Stimulated activated naive CD4-positive, alpha-beta T cell (primary cell): ENCODE measurements at regions not wholly inside any gene's neighbourhood (a gene's known extent, or its start where the extent isn't known, plus 50 kb on each side); places are given as distances from the start of the nearest gene placed in this dataset.
"Not testable (repeated sequence)": the region's sequence is repeated elsewhere in the genome, so short reads cannot be mapped to it uniquely, and the experiment has no call there.

Experiments
- DNase-seq, 6 experiments: peaks; one replicate each; lab custom pipeline; 2025; lab: John Stamatoyannopoulos, UW

GRCh38 chr6:56839533-56840183 is 115.2 kb upstream of the BEND6 start:
- DNase-seq: no peak

GRCh38 chr6:56838965-56839364 is 115.9 kb upstream of the BEND6 start:
- DNase-seq: no peak

GRCh38 chr6:56838016-56838555 is 116.8 kb upstream of the BEND6 start:
- no peak for DNase-seq

- no peak for DNase-seq
These were observed 117.5 kb upstream of the BEND6 start for GRCh38 chr6:56837322-56837894.

- DNase-seq: no peak
These were observed 119.3 kb upstream of the BEND6 start for GRCh38 chr6:56835612-56836011.

- no peak for DNase-seq
These were observed 121.0 kb upstream of the BEND6 start for GRCh38 chr6:56833873-56834272.

GRCh38 chr6:56833127-56833791 is 121.6 kb upstream of the BEND6 start:
- no peak for DNase-seq

- no peak for DNase-seq
These were observed 122.7 kb upstream of the BEND6 start for GRCh38 chr6:56832225-56832624.

- no peak for DNase-seq
These were observed 123.6 kb upstream of the BEND6 start for GRCh38 chr6:56831334-56831733.

- DNase-seq: no peak
These were observed 126.8 kb upstream of the BEND6 start for GRCh38 chr6:56827908-56828649.

GRCh38 chr6:56824431-56824830 is 130.5 kb upstream of the BEND6 start:
- DNase-seq: not testable (repeated sequence)

GRCh38 chr6:56821005-56821432 is 133.9 kb upstream of the BEND6 start:
- no peak for DNase-seq

- no peak for DNase-seq
These were observed 134.8 kb upstream of the BEND6 start for GRCh38 chr6:56820060-56820459.

GRCh38 chr6:56819604-56820003 is 135.3 kb upstream of the BEND6 start:
- no peak for DNase-seq

GRCh38 chr6:56816370-56816769 is 138.5 kb upstream of the BEND6 start:
- no peak for DNase-seq

GRCh38 chr6:56815436-56815835 is 139.5 kb upstream of the BEND6 start:
- DNase-seq: no peak

GRCh38 chr6:56814802-56815201 is 140.1 kb upstream of the BEND6 start:
- DNase-seq: no peak

GRCh38 chr6:56814308-56814707 is 140.6 kb upstream of the BEND6 start:
- DNase-seq: no peak

- DNase-seq: not testable (repeated sequence)
These were observed 142.1 kb upstream of the BEND6 start for GRCh38 chr6:56812851-56813250.

- no peak for DNase-seq
These were observed 146.0 kb upstream of the BEND6 start for GRCh38 chr6:56808871-56809359.

GRCh38 chr6:56807989-56808337 is 146.9 kb upstream of the BEND6 start:
- no peak for DNase-seq

GRCh38 chr6:56807326-56807988 is 147.4 kb upstream of the BEND6 start:
- no peak for DNase-seq
